Uterus (tissue), 3 donors: ENCODE measurements at regions not wholly inside any gene's neighbourhood (a gene's known extent, or its start where the extent isn't known, plus 50 kb on each side); places are given as distances from the start of the nearest gene placed in this dataset.

Experiments
- DNase-seq, 2 donors: peaks; one replicate each; pipeline ENCODE4 v3.0.0-alpha.2; 2019 to 2020
- H3K27ac ChIP-seq, 2 donors: fragments of 200-600 bp; sonication (generic); 1 replicate in 1 of 2; 2 replicates in 1 of 2; pipeline ENCODE4 v1.5.1; 2016 to 2018
- H3K27me3 ChIP-seq, 2 donors: fragments of 200-600 bp; sonication (generic); one replicate each; pipeline ENCODE4 v1.5.1; 2018 to 2019; ENCODE audit warnings: control low read depth in 1 of 2
- H3K36me3 ChIP-seq, 2 donors: fragments of 200-600 bp; sonication (generic); one replicate each; pipeline ENCODE4 v1.5.1; 2019; ENCODE audit warnings: control low read depth in 1 of 2
- H3K4me1 ChIP-seq, 2 donors: fragments of 200-600 bp; sonication (generic); one replicate each; pipeline ENCODE4 v1.5.1; 2018 to 2019; ENCODE audit warnings: control low read depth in 1 of 2
- H3K4me3 ChIP-seq, 2 donors: fragments of 200-600 bp; sonication (generic); 1 replicate in 1 of 2; 2 replicates in 1 of 2; pipeline ENCODE4 v1.5.1; 2018 to 2019; ENCODE audit warnings: mild to moderate bottlenecking in 1 of 2
- H3K9me3 ChIP-seq, 2 donors: fragments of 200-600 bp; sonication (generic); one replicate each; pipeline ENCODE4 v1.5.1; 2019; ENCODE audit warnings: control low read depth in 1 of 2
- CTCF ChIP-seq, 4 experiments: fragments of 200-600 bp in 2 of 4; fragments of 450-650 bp in 2 of 4; sonication (generic) in 2 of 4; IDR thresholded peaks; one replicate each; pipeline ENCODE4 v1.5.1; 2016 to 2019; ENCODE audit warnings: antibody characterized with exemption in 4 of 4, mild to moderate bottlenecking in 2 of 4, moderate library complexity in 1 of 4
- POLR2A ChIP-seq, 2 donors: fragments of 450-650 bp; IDR thresholded peaks; one replicate each; pipeline ENCODE4 v1.6.1; 2016; ENCODE audit warnings: antibody characterized with exemption in 2 of 2, mild to moderate bottlenecking in 1 of 2, moderate library complexity in 1 of 2
- intact Hi-C: fragments of 100-400 bp; cut with DNase I; formaldehyde crosslinking; loops from one replicate; pipeline ENCODE4 v1.15.1; 2023; ENCODE audit warnings: low total_unique reads
- donor health status: DM: yes; HTN: yes; CAD: no.

GRCh38 chr14:104510794-104511611 lies 68.6 kb upstream of the C14orf180 start:
- Histone ChIP-seq H3K9me3 (no peaks in the 10 kb centered on the region), H3K27ac (no peak overlapping the region), H3K27me3 (no peaks in the 10 kb centered on the region), H3K4me1 (no peaks in the 10 kb centered on the region), H3K36me3 (no peaks in the 10 kb centered on the region), H3K4me3 (no peak overlapping the region)
- no peak for TF ChIP-seq POLR2A (IDR thresholded peaks at IDR 0.05)
- no peak for TF ChIP-seq CTCF (IDR thresholded peaks at IDR 0.05)
- intact Hi-C loops = no loop called here
- DNase-seq = no peak

- H3K27me3 ChIP-seq = no peaks in the 10 kb centered on the region
Measured at GRCh38 chr14:104512061-104512460, 67.5 kb upstream of the C14orf180 start.

GRCh38 chr14:104512771-104513640 lies 66.6 kb upstream of the C14orf180 start:
- H3K4me1 ChIP-seq = no peaks in the 10 kb centered on the region
- no peaks in the 10 kb centered on the region for H3K36me3 ChIP-seq
- intact Hi-C loops = no loop called here
- TF ChIP-seq POLR2A (IDR thresholded peaks at IDR 0.05) (no peak), CTCF (IDR thresholded peaks at IDR 0.05) (no peak)
- DNase-seq = no peak
- H3K27me3 ChIP-seq = no peaks in the 10 kb centered on the region
- H3K4me3 ChIP-seq = no peak overlapping the region
- peaks cover 0 to 9% of the 10 kb centered on the region in 2 donors for H3K9me3 ChIP-seq
- H3K27ac ChIP-seq = no peak overlapping the region

More at GRCh38 chr14:104512061-104512460, 67.5 kb upstream of the C14orf180 start:
- DNase-seq = no peak
- Histone ChIP-seq H3K27ac (no peak overlapping the region), H3K36me3 (no peaks in the 10 kb centered on the region), H3K4me1 (no peaks in the 10 kb centered on the region), H3K4me3 (no peak overlapping the region), H3K9me3 (peaks cover 0 to 3% of the 10 kb centered on the region in 2 donors)
- intact Hi-C loops = no loop called here
- TF ChIP-seq POLR2A (IDR thresholded peaks at IDR 0.05) (no peak), CTCF (IDR thresholded peaks at IDR 0.05) (no peak)

DNA sequence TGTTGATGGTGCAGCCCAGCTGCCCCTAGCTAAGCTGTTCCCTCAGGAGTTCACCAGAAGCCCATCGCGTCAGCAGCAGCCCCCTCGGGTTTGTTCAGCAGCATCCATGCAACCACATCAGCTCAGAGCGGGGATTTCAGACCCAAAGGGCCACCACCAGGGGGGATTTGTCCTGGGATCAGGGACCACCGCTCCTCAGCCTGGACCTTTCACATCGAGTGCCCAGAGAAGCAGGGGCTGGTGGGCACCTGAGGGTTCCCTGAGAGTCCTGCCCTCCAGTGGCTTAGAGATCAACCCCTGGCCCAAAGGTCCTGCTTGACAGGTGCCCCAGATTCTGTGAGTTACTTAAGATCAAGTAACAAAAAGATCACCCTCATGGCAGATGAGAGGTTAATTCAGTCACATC lies 65.9 kb upstream of the C14orf180 start:
- no peak overlapping the region for H3K27ac ChIP-seq
- H3K4me1 ChIP-seq = no peaks in the 10 kb centered on the region
- H3K9me3 ChIP-seq = peaks cover 0 to 9% of the 10 kb centered on the region in 2 donors
- DNase-seq = no peak
- H3K36me3 ChIP-seq = no peaks in the 10 kb centered on the region
- H3K4me3 ChIP-seq = no peak overlapping the region
- no peaks in the 10 kb centered on the region for H3K27me3 ChIP-seq
- TF ChIP-seq CTCF (IDR thresholded peaks at IDR 0.05) (no peak), POLR2A (IDR thresholded peaks at IDR 0.05) (no peak)
- intact Hi-C loops = no loop called here
